K562 (cell line): ENCODE measurements at regions not wholly inside any gene's neighbourhood (a gene's known extent, or its start where the extent isn't known, plus 50 kb on each side); places are given as distances from the start of the nearest gene placed in this dataset.

Source experiments
- BRD9 ChIP-seq: fragments of 450-650 bp; IDR thresholded peaks from 2 replicates; pipeline ENCODE4 v1.6.1; 2018; ENCODE audit warnings: low read depth; ENCODE audit not compliant: partially characterized antibody
- CREB3 ChIP-seq: fragments of 450-650 bp; conservative IDR thresholded peaks from 2 replicates; pipeline ENCODE4 v1.6.1; 2016; ENCODE audit warnings: missing genetic modification characterization, low read depth, mild to moderate bottlenecking, missing compliant biosample characterization, moderate library complexity
- GABPA ChIP-seq: fragments of 200-800 bp; sonication (Bioruptor generic); conservative IDR thresholded peaks from 2 replicates; pipeline ENCODE4 v1.6.1; 2016; ENCODE audit warnings: low read depth, missing genetic modification characterization, missing compliant biosample characterization
- HMGN3 ChIP-seq: IDR thresholded peaks from 2 replicates; pipeline ENCODE4 v1.6.1; 2011; ENCODE audit warnings: borderline replicate concordance, low read depth, mild to moderate bottlenecking, mixed read lengths, low read length; ENCODE audit not compliant: insufficient read length; ENCODE audit errors: extremely low read depth
- LCOR ChIP-seq: sonication (generic); formaldehyde crosslinking; IDR thresholded peaks from 2 replicates; pipeline ENCODE4 v1.8.0; 2022; ENCODE audit warnings: mild to moderate bottlenecking, missing genetic modification reagents
- NFE2 ChIP-seq: IDR thresholded peaks from 2 replicates; pipeline ENCODE4 v1.6.1; 2014; ENCODE audit warnings: antibody characterized with exemption, low read depth
- PREB ChIP-seq: sonication (generic); formaldehyde crosslinking; IDR thresholded peaks from 2 replicates; pipeline ENCODE4 v1.8.1; 2023; ENCODE audit warnings: mild to moderate bottlenecking, missing genetic modification reagents
- RB1 ChIP-seq: fragments of 450-650 bp; IDR thresholded peaks from 2 replicates; pipeline ENCODE4 v1.6.1; 2017; ENCODE audit warnings: low read depth, mild to moderate bottlenecking
- SMAD1 ChIP-seq: fragments of 150-350 bp; IDR thresholded peaks from 2 replicates; pipeline ENCODE4 v1.6.1; 2014; ENCODE audit warnings: low read length, low read depth; ENCODE audit not compliant: partially characterized antibody
- SREBF1 ChIP-seq: fragments of 150-350 bp; IDR thresholded peaks from 2 replicates; pipeline ENCODE4 v1.6.1; 2014; ENCODE audit warnings: antibody characterized with exemption, low read depth, low read length, borderline replicate concordance
- TCF7 ChIP-seq: sonication (generic); IDR thresholded peaks from 2 replicates; pipeline ENCODE4 v1.6.1; 2016; ENCODE audit warnings: antibody characterized with exemption, borderline replicate concordance
- ZNF217 ChIP-seq: sonication (generic); formaldehyde crosslinking; IDR thresholded peaks from 2 replicates; pipeline ENCODE4 v1.8.0; 2022; ENCODE audit warnings: mild to moderate bottlenecking, missing genetic modification reagents
- ZNF224 ChIP-seq: sonication (generic); formaldehyde crosslinking; IDR thresholded peaks from 2 replicates; pipeline ENCODE4 v1.8.0; 2022; ENCODE audit warnings: mild to moderate bottlenecking, missing genetic modification reagents
- ZNF609 ChIP-seq: sonication (generic); formaldehyde crosslinking; IDR thresholded peaks from 2 replicates; pipeline ENCODE4 v1.8.1; 2023; ENCODE audit warnings: missing genetic modification reagents, mild to moderate bottlenecking, borderline replicate concordance
- ZNF655 ChIP-seq: fragments of 250-450 bp; sonication (Bioruptor Pico); IDR thresholded peaks from 2 replicates; pipeline ENCODE4 v1.5.0; 2021
- ZNF717 ChIP-seq: fragments of 250-450 bp; sonication (Bioruptor Pico); IDR thresholded peaks from 2 replicates; pipeline ENCODE4 v1.5.0; 2021
- ZSCAN29 ChIP-seq: fragments of 450-650 bp; IDR thresholded peaks from 2 replicates; pipeline ENCODE4 v1.6.1; 2017

GRCh38 chr20:53750827-53751619, 157.4 kb upstream of the ZNF217 start (continued):
- TF ChIP-seq HMGN3 (no peak), GABPA (tag) (no peak), RB1 (no peak), BRD9 (no peak), ZNF609 (no peak), ZNF655 (no peak), SMAD1 (no peak), ZNF217 (CRISPR knock-in tag) (no peak), CREB3 (tag) (no peak; the same call in 1 of the 2 replicates), SREBF1 (no peak), PREB (CRISPR knock-in tag) (no peak), NFE2 (no peak), ZNF717 (CRISPR knock-in tag) (no peak), LCOR (no peak), ZSCAN29 (peak; percentile 59; the same call in 1 of the 2 replicates), ZNF224 (no peak), TCF7 (no peak)
